ENCODE measurements at regions not wholly inside any gene's neighbourhood (a gene's known extent, or its start where the extent isn't known, plus 50 kb on each side); places are given as distances from the start of the nearest gene placed in this dataset.

DNA sequence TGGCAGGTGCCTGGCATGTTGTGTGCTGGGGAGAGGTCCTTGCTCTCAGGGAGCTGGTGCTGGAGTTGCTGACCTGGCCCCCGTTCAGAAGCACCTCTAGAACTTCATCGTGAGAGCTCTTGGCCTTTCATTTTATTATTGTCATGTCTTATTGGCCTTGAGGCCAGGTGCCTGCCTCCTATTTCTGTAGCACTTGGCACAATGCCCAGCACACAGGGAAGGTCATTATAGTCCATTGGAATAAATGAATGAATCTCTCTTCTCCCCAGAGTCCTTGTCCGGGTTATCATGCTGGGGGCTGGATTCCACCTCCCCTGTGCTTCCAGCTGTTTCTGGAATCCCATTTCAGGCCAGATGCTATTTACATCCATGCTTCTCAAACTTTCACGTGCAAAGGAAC is 169.2 kb downstream of the HAPSTR1 start:
- POLR2A ChIA-PET (ENCODE audit: low non-redundant PET): no interaction called here
- no peaks in the 10 kb centered on the region for H3K36me3 ChIP-seq (ENCODE audit: insufficient read depth, low read length, poor library complexity, severe bottlenecking)
- H3K27me3 ChIP-seq (replicated peaks; ENCODE audit: insufficient read depth, low read depth, low read length, poor library complexity): no peaks in the 10 kb centered on the region
- TF ChIP-seq, protein P1, sequence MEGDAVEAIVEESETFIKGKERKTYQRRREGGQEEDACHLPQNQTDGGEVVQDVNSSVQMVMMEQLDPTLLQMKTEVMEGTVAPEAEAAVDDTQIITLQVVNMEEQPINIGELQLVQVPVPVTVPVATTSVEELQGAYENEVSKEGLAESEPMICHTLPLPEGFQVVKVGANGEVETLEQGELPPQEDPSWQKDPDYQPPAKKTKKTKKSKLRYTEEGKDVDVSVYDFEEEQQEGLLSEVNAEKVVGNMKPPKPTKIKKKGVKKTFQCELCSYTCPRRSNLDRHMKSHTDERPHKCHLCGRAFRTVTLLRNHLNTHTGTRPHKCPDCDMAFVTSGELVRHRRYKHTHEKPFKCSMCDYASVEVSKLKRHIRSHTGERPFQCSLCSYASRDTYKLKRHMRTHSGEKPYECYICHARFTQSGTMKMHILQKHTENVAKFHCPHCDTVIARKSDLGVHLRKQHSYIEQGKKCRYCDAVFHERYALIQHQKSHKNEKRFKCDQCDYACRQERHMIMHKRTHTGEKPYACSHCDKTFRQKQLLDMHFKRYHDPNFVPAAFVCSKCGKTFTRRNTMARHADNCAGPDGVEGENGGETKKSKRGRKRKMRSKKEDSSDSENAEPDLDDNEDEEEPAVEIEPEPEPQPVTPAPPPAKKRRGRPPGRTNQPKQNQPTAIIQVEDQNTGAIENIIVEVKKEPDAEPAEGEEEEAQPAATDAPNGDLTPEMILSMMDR (conservative IDR thresholded peaks at IDR 0.05; ENCODE audit: low read depth, low read length): no peak
- TF ChIP-seq EZH2 (IDR thresholded peaks at IDR 0.05; ENCODE audit: borderline replicate concordance, low read depth, low read length, poor library complexity, severe bottlenecking): no peak
- BruUV-seq (replicated peaks): no TSS peak
- intact Hi-C loops (cut with micrococcal nuclease; ENCODE audit: unreplicated experiment): no loop called here
- H3K4me1 ChIP-seq (ENCODE audit: insufficient read depth, low read length, poor library complexity, severe bottlenecking): no peaks in the 10 kb centered on the region
- CTCF ChIA-PET: no interaction called here
- no peak overlapping the region for H3K4me3 ChIP-seq (ENCODE audit: low read depth, low read length, poor library complexity, severe bottlenecking)
- DNase-seq (ENCODE audit: low spot score): no peak
- no peaks in the 10 kb centered on the region for H3K9me3 ChIP-seq (ENCODE audit: low read depth, low read length, poor library complexity, severe bottlenecking)
- H3K27ac ChIP-seq (ENCODE audit: low read depth, low read length, poor library complexity, severe bottlenecking): no peak overlapping the region

DNA sequence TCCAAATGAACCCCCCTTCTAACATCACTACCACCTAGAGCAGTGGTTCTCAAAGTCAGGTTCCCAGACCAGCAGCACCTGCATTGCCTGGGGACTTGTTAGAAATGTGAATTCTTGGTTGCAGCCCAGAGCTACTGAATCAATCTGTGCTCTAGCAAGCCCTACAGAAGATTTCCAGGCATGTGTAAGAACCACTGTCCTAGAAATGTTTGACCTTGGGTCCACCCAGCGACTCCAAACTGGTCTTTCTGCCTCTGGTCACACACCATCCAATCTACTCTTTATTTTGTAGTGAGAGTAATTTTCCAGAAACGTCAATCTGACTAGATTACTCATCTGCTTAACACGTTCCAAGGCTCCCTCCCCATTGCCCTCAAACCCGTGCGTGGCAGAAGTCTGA is 169.9 kb downstream of the HAPSTR1 start:
- no peak for DNase-seq (ENCODE audit: low spot score)
- no peak for TF ChIP-seq EZH2 (IDR thresholded peaks at IDR 0.05; ENCODE audit: borderline replicate concordance, low read depth, low read length, poor library complexity, severe bottlenecking)
- TF ChIP-seq, protein P1 (conservative IDR thresholded peaks at IDR 0.05; ENCODE audit: low read depth, low read length): no peak
- H3K36me3 ChIP-seq (ENCODE audit: insufficient read depth, low read length, poor library complexity, severe bottlenecking): no peaks in the 10 kb centered on the region
- intact Hi-C loops (cut with micrococcal nuclease; ENCODE audit: unreplicated experiment): no loop called here
- no TSS peak for BruUV-seq (replicated peaks)
- no peak overlapping the region for H3K4me3 ChIP-seq (ENCODE audit: low read depth, low read length, poor library complexity, severe bottlenecking)
- ChIA-PET POLR2A (ENCODE audit: low non-redundant PET) (no interaction called here), CTCF (no interaction called here)
- H3K27me3 ChIP-seq (replicated peaks; ENCODE audit: insufficient read depth, low read depth, low read length, poor library complexity): no peaks in the 10 kb centered on the region
- H3K9me3 ChIP-seq (ENCODE audit: low read depth, low read length, poor library complexity, severe bottlenecking): no peaks in the 10 kb centered on the region
- H3K4me1 ChIP-seq (ENCODE audit: insufficient read depth, low read length, poor library complexity, severe bottlenecking): no peaks in the 10 kb centered on the region
- H3K27ac ChIP-seq (ENCODE audit: low read depth, low read length, poor library complexity, severe bottlenecking): no peak overlapping the region

DNA sequence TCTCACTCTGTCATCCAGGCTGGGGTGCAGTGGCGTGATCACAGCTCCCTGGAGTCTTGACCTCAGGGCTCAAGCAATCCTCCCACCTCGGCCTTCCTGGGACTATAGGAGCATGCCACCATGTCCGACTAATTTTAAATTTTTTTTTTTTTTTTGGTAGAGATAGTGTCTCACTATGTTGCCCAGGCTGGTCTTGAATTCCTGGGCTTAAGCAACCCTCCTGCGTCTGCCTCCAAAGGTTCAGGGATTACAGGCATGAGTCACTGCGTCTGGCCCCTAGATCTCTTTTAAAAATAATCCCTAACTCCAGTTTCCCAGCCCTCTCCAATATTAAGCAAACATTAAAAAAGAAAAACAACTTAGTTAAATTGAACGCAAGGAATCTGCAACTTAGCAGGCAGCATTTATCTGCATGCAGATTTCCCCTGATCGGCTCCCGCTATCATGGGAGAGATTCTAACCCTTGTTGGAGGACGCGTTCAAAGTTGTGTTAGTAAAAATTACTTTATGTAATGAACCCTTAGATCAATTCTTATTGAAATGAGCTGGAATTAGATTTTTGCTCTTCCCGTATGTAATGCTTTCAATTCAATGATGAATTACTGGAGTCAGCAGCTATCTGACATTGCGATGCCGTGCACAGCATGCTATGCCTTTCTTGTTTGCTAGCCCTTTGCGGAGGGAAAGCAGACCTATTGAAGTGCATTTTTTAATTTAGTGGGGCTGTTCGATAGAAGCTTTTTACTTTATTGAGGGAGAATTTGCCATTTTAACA is 171.7 kb downstream of the HAPSTR1 start:
- TF ChIP-seq, protein P1 (conservative IDR thresholded peaks at IDR 0.05; ENCODE audit: low read depth, low read length): no peak
- no peak for TF ChIP-seq EZH2 (IDR thresholded peaks at IDR 0.05; ENCODE audit: borderline replicate concordance, low read depth, low read length, poor library complexity, severe bottlenecking)
- CTCF ChIA-PET: interaction anchor here (0.7 kb wide), 1 partner anchor 395 kb away, joined by 5 read pairs; no protein-coding TSS in a partner anchor
- Histone ChIP-seq H3K36me3 (ENCODE audit: insufficient read depth, low read length, poor library complexity, severe bottlenecking) (no peaks in the 10 kb centered on the region), H3K4me3 (ENCODE audit: low read depth, low read length, poor library complexity, severe bottlenecking) (no peak overlapping the region), H3K4me1 (ENCODE audit: insufficient read depth, low read length, poor library complexity, severe bottlenecking) (no peaks in the 10 kb centered on the region), H3K27ac (ENCODE audit: low read depth, low read length, poor library complexity, severe bottlenecking) (no peak overlapping the region), H3K9me3 (ENCODE audit: low read depth, low read length, poor library complexity, severe bottlenecking) (no peaks in the 10 kb centered on the region), H3K27me3 (replicated peaks; ENCODE audit: insufficient read depth, low read depth, low read length, poor library complexity) (no peaks in the 10 kb centered on the region)
- DNase-seq (ENCODE audit: low spot score): no peak
- no TSS peak for BruUV-seq (replicated peaks)
- POLR2A ChIA-PET (ENCODE audit: low non-redundant PET): no interaction called here
- intact Hi-C loops (cut with micrococcal nuclease; ENCODE audit: unreplicated experiment): no loop called here
